ENCODE measurements at regions not wholly inside any gene's neighbourhood (a gene's known extent, or its start where the extent isn't known, plus 50 kb on each side); places are given as distances from the start of the nearest gene placed in this dataset.

GRCh38 chr12:59871779-59872178 lies 275.9 kb downstream of the SLC16A7 start:
- Histone ChIP-seq H3K27me3 (ENCODE audit: control insufficient read depth, insufficient read depth, low read length) (no peaks in the 10 kb centered on the region), H3K9ac (ENCODE audit: low read depth, low read length) (no peak overlapping the region), H3K4me1 (ENCODE audit: control insufficient read depth, insufficient read depth, low read length) (peaks cover 21% of the 10 kb centered on the region), H3K4me3 (ENCODE audit: low read depth, low read length) (no peak overlapping the region), H3K9me3 (ENCODE audit: control insufficient read depth, insufficient read depth, low read length) (no peaks in the 10 kb centered on the region), H3K27ac (ENCODE audit: low read depth, low read length) (no peak overlapping the region), H3K36me3 (ENCODE audit: control insufficient read depth, insufficient read depth, low read length) (no peaks in the 10 kb centered on the region)

- H3K9me3 ChIP-seq (ENCODE audit: control insufficient read depth, insufficient read depth, low read length) = no peaks in the 10 kb centered on the region
- no peak overlapping the region for H3K4me3 ChIP-seq (ENCODE audit: low read depth, low read length)
- no peak overlapping the region for H3K9ac ChIP-seq (ENCODE audit: low read depth, low read length)
- H3K36me3 ChIP-seq (ENCODE audit: control insufficient read depth, insufficient read depth, low read length) = no peaks in the 10 kb centered on the region
- peaks cover 21% of the 10 kb centered on the region for H3K4me1 ChIP-seq (ENCODE audit: control insufficient read depth, insufficient read depth, low read length)
- no peaks in the 10 kb centered on the region for H3K27me3 ChIP-seq (ENCODE audit: control insufficient read depth, insufficient read depth, low read length)
- H3K27ac ChIP-seq (ENCODE audit: low read depth, low read length) = no peak overlapping the region
Measured at GRCh38 chr12:59873136-59873535, 277.3 kb downstream of the SLC16A7 start.

- Histone ChIP-seq H3K4me1 (ENCODE audit: control insufficient read depth, insufficient read depth, low read length) (peaks cover 21% of the 10 kb centered on the region), H3K4me3 (ENCODE audit: low read depth, low read length) (peak overlapping the region; percentile 53)
Measured at GRCh38 chr12:59874781-59875180, 279.0 kb downstream of the SLC16A7 start.

GRCh38 chr12:59886131-59886733 lies 290.4 kb downstream of the SLC16A7 start:
- Histone ChIP-seq H3K27ac (ENCODE audit: low read depth, low read length) (no peak overlapping the region), H3K9ac (ENCODE audit: low read depth, low read length) (no peak overlapping the region), H3K27me3 (ENCODE audit: control insufficient read depth, insufficient read depth, low read length) (no peaks in the 10 kb centered on the region), H3K4me1 (ENCODE audit: control insufficient read depth, insufficient read depth, low read length) (no peaks in the 10 kb centered on the region), H3K36me3 (ENCODE audit: control insufficient read depth, insufficient read depth, low read length) (no peaks in the 10 kb centered on the region), H3K4me3 (ENCODE audit: low read depth, low read length) (no peak overlapping the region), H3K9me3 (ENCODE audit: control insufficient read depth, insufficient read depth, low read length) (no peaks in the 10 kb centered on the region)

More at GRCh38 chr12:59874781-59875180, 279.0 kb downstream of the SLC16A7 start:
- Histone ChIP-seq H3K36me3 (ENCODE audit: control insufficient read depth, insufficient read depth, low read length) (no peaks in the 10 kb centered on the region), H3K27me3 (ENCODE audit: control insufficient read depth, insufficient read depth, low read length) (no peaks in the 10 kb centered on the region), H3K27ac (ENCODE audit: low read depth, low read length) (peak overlapping the region; percentile 48), H3K9ac (ENCODE audit: low read depth, low read length) (no peak overlapping the region), H3K9me3 (ENCODE audit: control insufficient read depth, insufficient read depth, low read length) (no peaks in the 10 kb centered on the region)

GRCh38 chr12:59887178-59887577 lies 291.3 kb downstream of the SLC16A7 start:
- H3K36me3 ChIP-seq (ENCODE audit: control insufficient read depth, insufficient read depth, low read length) = no peaks in the 10 kb centered on the region
- H3K4me3 ChIP-seq (ENCODE audit: low read depth, low read length) = no peak overlapping the region
- no peak overlapping the region for H3K9ac ChIP-seq (ENCODE audit: low read depth, low read length)
- H3K27ac ChIP-seq (ENCODE audit: low read depth, low read length) = no peak overlapping the region
- no peaks in the 10 kb centered on the region for H3K4me1 ChIP-seq (ENCODE audit: control insufficient read depth, insufficient read depth, low read length)
- H3K27me3 ChIP-seq (ENCODE audit: control insufficient read depth, insufficient read depth, low read length) = no peaks in the 10 kb centered on the region
- no peaks in the 10 kb centered on the region for H3K9me3 ChIP-seq (ENCODE audit: control insufficient read depth, insufficient read depth, low read length)

- H3K36me3 ChIP-seq (ENCODE audit: control insufficient read depth, insufficient read depth, low read length) = no peaks in the 10 kb centered on the region
- no peaks in the 10 kb centered on the region for H3K4me1 ChIP-seq (ENCODE audit: control insufficient read depth, insufficient read depth, low read length)
- no peak overlapping the region for H3K9ac ChIP-seq (ENCODE audit: low read depth, low read length)
- no peaks in the 10 kb centered on the region for H3K9me3 ChIP-seq (ENCODE audit: control insufficient read depth, insufficient read depth, low read length)
- no peak overlapping the region for H3K27ac ChIP-seq (ENCODE audit: low read depth, low read length)
- no peaks in the 10 kb centered on the region for H3K27me3 ChIP-seq (ENCODE audit: control insufficient read depth, insufficient read depth, low read length)
- H3K4me3 ChIP-seq (ENCODE audit: low read depth, low read length) = no peak overlapping the region
Measured at GRCh38 chr12:59890896-59891579, 295.2 kb downstream of the SLC16A7 start.

GRCh38 chr12:59895166-59895775 lies 299.4 kb downstream of the SLC16A7 start:
- H3K27ac ChIP-seq (ENCODE audit: low read depth, low read length) = no peak overlapping the region
- H3K9ac ChIP-seq (ENCODE audit: low read depth, low read length) = no peak overlapping the region
- H3K4me1 ChIP-seq (ENCODE audit: control insufficient read depth, insufficient read depth, low read length) = peaks cover 4% of the 10 kb centered on the region; the same call in 1 of the 2 replicates
- no peaks in the 10 kb centered on the region for H3K9me3 ChIP-seq (ENCODE audit: control insufficient read depth, insufficient read depth, low read length)
- H3K27me3 ChIP-seq (ENCODE audit: control insufficient read depth, insufficient read depth, low read length) = no peaks in the 10 kb centered on the region
- H3K4me3 ChIP-seq (ENCODE audit: low read depth, low read length) = no peak overlapping the region
- H3K36me3 ChIP-seq (ENCODE audit: control insufficient read depth, insufficient read depth, low read length) = no peaks in the 10 kb centered on the region

GRCh38 chr12:59904874-59905521 lies 309.2 kb downstream of the SLC16A7 start:
- Histone ChIP-seq H3K27me3 (ENCODE audit: control insufficient read depth, insufficient read depth, low read length) (no peaks in the 10 kb centered on the region), H3K4me1 (ENCODE audit: control insufficient read depth, insufficient read depth, low read length) (no peaks in the 10 kb centered on the region), H3K36me3 (ENCODE audit: control insufficient read depth, insufficient read depth, low read length) (no peaks in the 10 kb centered on the region), H3K27ac (ENCODE audit: low read depth, low read length) (no peak overlapping the region), H3K9me3 (ENCODE audit: control insufficient read depth, insufficient read depth, low read length) (no peaks in the 10 kb centered on the region), H3K4me3 (ENCODE audit: low read depth, low read length) (no peak overlapping the region), H3K9ac (ENCODE audit: low read depth, low read length) (no peak overlapping the region)

GRCh38 chr12:59911516-59911915 lies 315.7 kb downstream of the SLC16A7 start:
- no peaks in the 10 kb centered on the region for H3K27me3 ChIP-seq (ENCODE audit: control insufficient read depth, insufficient read depth, low read length)
- H3K9me3 ChIP-seq (ENCODE audit: control insufficient read depth, insufficient read depth, low read length) = no peaks in the 10 kb centered on the region
- H3K27ac ChIP-seq (ENCODE audit: low read depth, low read length) = no peak overlapping the region
- H3K9ac ChIP-seq (ENCODE audit: low read depth, low read length) = no peak overlapping the region
- H3K36me3 ChIP-seq (ENCODE audit: control insufficient read depth, insufficient read depth, low read length) = no peaks in the 10 kb centered on the region
- no peaks in the 10 kb centered on the region for H3K4me1 ChIP-seq (ENCODE audit: control insufficient read depth, insufficient read depth, low read length)
- H3K4me3 ChIP-seq (ENCODE audit: low read depth, low read length) = no peak overlapping the region

GRCh38 chr12:59916988-59917387 lies 321.2 kb downstream of the SLC16A7 start:
- Histone ChIP-seq H3K27me3 (ENCODE audit: control insufficient read depth, insufficient read depth, low read length) (no peaks in the 10 kb centered on the region), H3K9ac (ENCODE audit: low read depth, low read length) (no peak overlapping the region), H3K4me3 (ENCODE audit: low read depth, low read length) (no peak overlapping the region), H3K36me3 (ENCODE audit: control insufficient read depth, insufficient read depth, low read length) (no peaks in the 10 kb centered on the region), H3K27ac (ENCODE audit: low read depth, low read length) (no peak overlapping the region), H3K4me1 (ENCODE audit: control insufficient read depth, insufficient read depth, low read length) (no peaks in the 10 kb centered on the region), H3K9me3 (ENCODE audit: control insufficient read depth, insufficient read depth, low read length) (no peaks in the 10 kb centered on the region)

- Histone ChIP-seq H3K4me1 (ENCODE audit: control insufficient read depth, insufficient read depth, low read length) (no peaks in the 10 kb centered on the region), H3K36me3 (ENCODE audit: control insufficient read depth, insufficient read depth, low read length) (no peaks in the 10 kb centered on the region), H3K9me3 (ENCODE audit: control insufficient read depth, insufficient read depth, low read length) (no peaks in the 10 kb centered on the region), H3K9ac (ENCODE audit: low read depth, low read length) (no peak overlapping the region), H3K27me3 (ENCODE audit: control insufficient read depth, insufficient read depth, low read length) (no peaks in the 10 kb centered on the region), H3K4me3 (ENCODE audit: low read depth, low read length) (no peak overlapping the region), H3K27ac (ENCODE audit: low read depth, low read length) (no peak overlapping the region)
Measured at GRCh38 chr12:59927032-59927431, 331.2 kb downstream of the SLC16A7 start.
